Right lobe of liver (tissue), 6 donors: ENCODE measurements at regions not wholly inside any gene's neighbourhood (a gene's known extent, or its start where the extent isn't known, plus 50 kb on each side); places are given as distances from the start of the nearest gene placed in this dataset.

Experiments used
- ATAC-seq, 4 donors: fragments of 200-7000 bp; cut with Tn5 transposase; one replicate each; pipeline ENCODE4 v1.9.1; 2020; ENCODE audit warnings: mild to moderate bottlenecking in 4 of 4, moderate library complexity in 4 of 4
- DNase-seq, 3 donors: peaks; one replicate each; pipeline ENCODE4 v3.0.0-alpha.2; 2020
- H3K27ac ChIP-seq, 3 donors: fragments of 200-600 bp; one replicate each; pipeline ENCODE4 v1.8.0; 2022
- H3K27me3 ChIP-seq, 2 donors: fragments of 200-600 bp; one replicate each; pipeline ENCODE4 v1.8.0; 2022
- H3K36me3 ChIP-seq, 4 donors: fragments of 200-600 bp; sonication (generic) in 1 of 4; one replicate each; pipeline versions ENCODE4 v1.5.1 to v1.8.0; 2017 to 2022; ENCODE audit warnings: control low read depth in 1 of 4
- H3K4me1 ChIP-seq, 4 donors: fragments of 200-600 bp; sonication (generic) in 1 of 4; one replicate each; pipeline versions ENCODE4 v1.5.1 to v1.8.0; 2017 to 2022; ENCODE audit warnings: control low read depth in 1 of 4
- H3K4me3 ChIP-seq, 3 donors: fragments of 200-600 bp; one replicate each; pipeline ENCODE4 v1.8.0; 2022
- H3K9me3 ChIP-seq, 4 donors: fragments of 200-600 bp; sonication (generic) in 1 of 4; one replicate each; pipeline versions ENCODE4 v1.5.1 to v1.8.0; 2017 to 2022; ENCODE audit warnings: control low read depth in 1 of 4
- CTCF ChIP-seq, 4 donors: fragments of 200-600 bp in 3 of 4; fragments of 450-650 bp in 1 of 4; IDR thresholded peaks; one replicate each; pipeline versions ENCODE4 v1.5.1 to v1.8.0; 2016 to 2022; ENCODE audit warnings: antibody characterized with exemption in 4 of 4, mild to moderate bottlenecking in 2 of 4
- POLR2A ChIP-seq: fragments of 450-650 bp; IDR thresholded peaks from one replicate; pipeline ENCODE4 v1.6.1; 2017; ENCODE audit warnings: antibody characterized with exemption, mild to moderate bottlenecking
- WGBS: methylation state at CpG from one replicate; pipeline ENCODE4 v1.1.6; 2018; ENCODE audit warnings: low coverage, low lambda C conversion rate; ENCODE audit not compliant: insufficient coverage; ENCODE audit errors: missing lambda C conversion rate; 5-methylcytosine and 5-hydroxymethylcytosine counted together
- intact Hi-C, 2 donors: fragments of 100-400 bp; cut with DNase I; formaldehyde crosslinking; loops; one replicate each; pipeline versions ENCODE4 v1.11.2 to v1.14.1; 2022
- donor health status: DM: no; HTN: yes; CAD: no.
- donor health status: DM: no; HTN: no; CAD: no.
- donor health status: DM: no; HTN: no; CAD: no.
- donor health status: DM: no; HTN: yes; CAD: no.
- donor health status: DM: no; HTN: yes; CAD: no.

GRCh38 chr2:8219631-8220355 lies 462.1 kb upstream of the ID2 start:
- DNase-seq (no peak), ATAC-seq (no peak)
- Histone ChIP-seq H3K4me3 (no peak overlapping the region), H3K4me1 (peaks cover 0 to 6% (median 0%) of the 10 kb centered on the region in 4 donors), H3K9me3 (no peaks in the 10 kb centered on the region), H3K27me3 (no peaks in the 10 kb centered on the region), H3K27ac (no peak overlapping the region), H3K36me3 (no peaks in the 10 kb centered on the region)
- intact Hi-C loops, result no loop called here
- 88% methylated on average over 11 of the region's 22 CpGs for WGBS
- TF ChIP-seq CTCF (IDR thresholded peaks at IDR 0.05) (no peak), POLR2A (no peak)

- Histone ChIP-seq H3K4me3 (no peak overlapping the region), H3K27me3 (no peaks in the 10 kb centered on the region), H3K4me1 (no peaks in the 10 kb centered on the region), H3K36me3 (no peaks in the 10 kb centered on the region), H3K27ac (no peak overlapping the region), H3K9me3 (no peaks in the 10 kb centered on the region)
- intact Hi-C loops, result no loop called here
- DNase-seq (no peak), ATAC-seq (no peak)
- WGBS, result 78% methylated on average over 7 of the region's 9 CpGs
- TF ChIP-seq CTCF (IDR thresholded peaks at IDR 0.05) (no peak), POLR2A (no peak)
These were observed 458.7 kb upstream of the ID2 start for GRCh38 chr2:8222979-8223694.

- no peak for TF ChIP-seq CTCF (IDR thresholded peaks at IDR 0.05)
- H3K4me1 ChIP-seq, result no peaks in the 10 kb centered on the region
- ATAC-seq (no peak), DNase-seq (no peak)
- WGBS, result 86% methylated on average over 7 of the region's 18 CpGs
- no peak overlapping the region for H3K27ac ChIP-seq
- H3K9me3 ChIP-seq, result no peaks in the 10 kb centered on the region
- no peaks in the 10 kb centered on the region for H3K36me3 ChIP-seq
- no peak overlapping the region for H3K4me3 ChIP-seq
- no peaks in the 10 kb centered on the region for H3K27me3 ChIP-seq
- intact Hi-C loops, result no loop called here
These were observed 458.0 kb upstream of the ID2 start for GRCh38 chr2:8223695-8224346.

GRCh38 chr2:8224347-8225190 lies 457.3 kb upstream of the ID2 start:
- TF ChIP-seq POLR2A (no peak), CTCF (IDR thresholded peaks at IDR 0.05) (no peak)
- H3K27ac ChIP-seq, result no peak overlapping the region
- no peaks in the 10 kb centered on the region for H3K9me3 ChIP-seq
- ATAC-seq, result no peak
- H3K4me3 ChIP-seq, result no peak overlapping the region
- intact Hi-C loops, result no loop called here
- H3K36me3 ChIP-seq, result no peaks in the 10 kb centered on the region
- no peaks in the 10 kb centered on the region for H3K4me1 ChIP-seq
- no peaks in the 10 kb centered on the region for H3K27me3 ChIP-seq
- no peak for DNase-seq
- WGBS, result 77% methylated on average over 11 of the region's 16 CpGs
